ENCODE measurements at regions not wholly inside any gene's neighbourhood (a gene's known extent, or its start where the extent isn't known, plus 50 kb on each side); places are given as distances from the start of the nearest gene placed in this dataset.

GRCh38 chr18:64620971-64621560 is 472.2 kb upstream of the LINC00305 start:
- no peak for TF ChIP-seq CTCF (IDR thresholded peaks at IDR 0.05; ENCODE audit: unreplicated experiment)
- Mint-ChIP-seq H3K4me3 (ENCODE audit: low read depth, unreplicated experiment) (no peak overlapping the region), H3K27me3 (ENCODE audit: unreplicated experiment) (no peaks in the 10 kb centered on the region), H3K27ac (ENCODE audit: unreplicated experiment) (no peak overlapping the region), H3K9me3 (ENCODE audit: low read depth, unreplicated experiment) (no peaks in the 10 kb centered on the region), H3K4me1 (ENCODE audit: low read depth, unreplicated experiment) (no peaks in the 10 kb centered on the region), H3K36me3 (ENCODE audit: insufficient read depth, unreplicated experiment) (no peaks in the 10 kb centered on the region)
- DNase-seq = no peak
- CTCF ChIA-PET = no interaction called here
- intact Hi-C loops (cut with micrococcal nuclease; ENCODE audit: unreplicated experiment) = no loop called here
- no TSS peak for BruUV-seq (replicated peaks)

GRCh38 chr18:64618390-64618789 is 469.5 kb upstream of the LINC00305 start:
- no TSS peak for BruUV-seq (replicated peaks)
- Mint-ChIP-seq H3K27me3 (ENCODE audit: unreplicated experiment) (no peaks in the 10 kb centered on the region), H3K36me3 (ENCODE audit: insufficient read depth, unreplicated experiment) (no peaks in the 10 kb centered on the region), H3K4me3 (ENCODE audit: low read depth, unreplicated experiment) (no peak overlapping the region), H3K27ac (ENCODE audit: unreplicated experiment) (no peak overlapping the region), H3K4me1 (ENCODE audit: low read depth, unreplicated experiment) (no peaks in the 10 kb centered on the region), H3K9me3 (ENCODE audit: low read depth, unreplicated experiment) (no peaks in the 10 kb centered on the region)
- CTCF ChIA-PET = no interaction called here
- intact Hi-C loops (cut with micrococcal nuclease; ENCODE audit: unreplicated experiment) = no loop called here
- no peak for DNase-seq
- no peak for TF ChIP-seq CTCF (IDR thresholded peaks at IDR 0.05; ENCODE audit: unreplicated experiment)

- intact Hi-C loops (cut with micrococcal nuclease; ENCODE audit: unreplicated experiment) = no loop called here
- H3K27ac Mint-ChIP-seq (ENCODE audit: unreplicated experiment) = no peak overlapping the region
- H3K9me3 Mint-ChIP-seq (ENCODE audit: low read depth, unreplicated experiment) = peaks cover 4% of the 10 kb centered on the region
- BruUV-seq (replicated peaks) = no TSS peak
- DNase-seq = no peak
- no peak overlapping the region for H3K4me3 Mint-ChIP-seq (ENCODE audit: low read depth, unreplicated experiment)
- TF ChIP-seq CTCF (IDR thresholded peaks at IDR 0.05; ENCODE audit: unreplicated experiment) = no peak
- no peaks in the 10 kb centered on the region for H3K36me3 Mint-ChIP-seq (ENCODE audit: insufficient read depth, unreplicated experiment)
- no peaks in the 10 kb centered on the region for H3K27me3 Mint-ChIP-seq (ENCODE audit: unreplicated experiment)
- no peaks in the 10 kb centered on the region for H3K4me1 Mint-ChIP-seq (ENCODE audit: low read depth, unreplicated experiment)
- CTCF ChIA-PET = no interaction called here
Measured at GRCh38 chr18:64615021-64615420, 466.1 kb upstream of the LINC00305 start.

GRCh38 chr18:64614446-64614845 is 465.6 kb upstream of the LINC00305 start:
- Mint-ChIP-seq H3K36me3 (ENCODE audit: insufficient read depth, unreplicated experiment) (no peaks in the 10 kb centered on the region), H3K4me1 (ENCODE audit: low read depth, unreplicated experiment) (no peaks in the 10 kb centered on the region), H3K27ac (ENCODE audit: unreplicated experiment) (no peak overlapping the region), H3K9me3 (ENCODE audit: low read depth, unreplicated experiment) (peaks cover 4% of the 10 kb centered on the region), H3K4me3 (ENCODE audit: low read depth, unreplicated experiment) (no peak overlapping the region), H3K27me3 (ENCODE audit: unreplicated experiment) (no peaks in the 10 kb centered on the region)
- CTCF ChIA-PET = no interaction called here
- DNase-seq = no peak
- BruUV-seq (replicated peaks) = no TSS peak
- intact Hi-C loops (cut with micrococcal nuclease; ENCODE audit: unreplicated experiment) = no loop called here
- no peak for TF ChIP-seq CTCF (IDR thresholded peaks at IDR 0.05; ENCODE audit: unreplicated experiment)
